ENCODE measurements at regions not wholly inside any gene's neighbourhood (a gene's known extent, or its start where the extent isn't known, plus 50 kb on each side); places are given as distances from the start of the nearest gene placed in this dataset.

GRCh38 chr6:132007474-132008190 lies 56.5 kb upstream of the CCN2 start:
- in situ Hi-C loops (cut with MboI; ENCODE audit: low sequenced_read_pairs) = no loop called here

- in situ Hi-C loops (cut with MboI; ENCODE audit: low sequenced_read_pairs) = no loop called here
Measured at GRCh38 chr6:132005178-132005577, 54.0 kb upstream of the CCN2 start.

GRCh38 chr6:132004668-132005067 lies 53.5 kb upstream of the CCN2 start:
- in situ Hi-C loops (cut with MboI; ENCODE audit: low sequenced_read_pairs) = no loop called here

- in situ Hi-C loops (cut with MboI; ENCODE audit: low sequenced_read_pairs) = no loop called here
Measured at GRCh38 chr6:132003516-132004178, 52.5 kb upstream of the CCN2 start.

Data from HL-60/S4 treated with phorbol 12-myristate 13-acetate at 8.2 ng/mL for 4 days and 3 days (cell line).